Lower leg skin (tissue), 3 donors: ENCODE measurements at regions not wholly inside any gene's neighbourhood (a gene's known extent, or its start where the extent isn't known, plus 50 kb on each side); places are given as distances from the start of the nearest gene placed in this dataset.

Source experiments
- CTCF ChIP-seq, 3 donors: fragments of 450-650 bp; IDR thresholded peaks; one replicate each; pipeline ENCODE4 v1.5.1; 2016; ENCODE audit warnings: antibody characterized with exemption in 3 of 3, mild to moderate bottlenecking in 3 of 3, moderate library complexity in 2 of 3
- POLR2A ChIP-seq, 2 donors: fragments of 450-650 bp; IDR thresholded peaks; one replicate each; pipeline ENCODE4 v1.6.1; 2016 to 2017; ENCODE audit warnings: antibody characterized with exemption in 2 of 2, mild to moderate bottlenecking in 1 of 2, moderate library complexity in 1 of 2

GRCh38 chrY:15239596-15240132 lies 715.3 kb downstream of the NLGN4Y start:
- no peak for TF ChIP-seq CTCF (IDR thresholded peaks at IDR 0.05)
- no peak for TF ChIP-seq POLR2A (IDR thresholded peaks at IDR 0.05)
